KBM-7 (cell line): ENCODE measurements at regions not wholly inside any gene's neighbourhood (a gene's known extent, or its start where the extent isn't known, plus 50 kb on each side); places are given as distances from the start of the nearest gene placed in this dataset.
"Not testable (repeated sequence)": the region's sequence is repeated elsewhere in the genome, so short reads cannot be mapped to it uniquely, and the experiment has no call there.

Experiments used
- DNase-seq: peaks from one replicate; pipeline ENCODE4 v3.0.0-alpha.2; 2015
- in situ Hi-C: fragments of 300-500 bp; cut with MboI; formaldehyde crosslinking; loops from 2 replicates; pipeline ENCODE4 v1.14.3; 2020; ENCODE audit warnings: low sequenced_read_pairs, low pct_unique_long_range_greater_than_20kb, mixed read lengths

DNA sequence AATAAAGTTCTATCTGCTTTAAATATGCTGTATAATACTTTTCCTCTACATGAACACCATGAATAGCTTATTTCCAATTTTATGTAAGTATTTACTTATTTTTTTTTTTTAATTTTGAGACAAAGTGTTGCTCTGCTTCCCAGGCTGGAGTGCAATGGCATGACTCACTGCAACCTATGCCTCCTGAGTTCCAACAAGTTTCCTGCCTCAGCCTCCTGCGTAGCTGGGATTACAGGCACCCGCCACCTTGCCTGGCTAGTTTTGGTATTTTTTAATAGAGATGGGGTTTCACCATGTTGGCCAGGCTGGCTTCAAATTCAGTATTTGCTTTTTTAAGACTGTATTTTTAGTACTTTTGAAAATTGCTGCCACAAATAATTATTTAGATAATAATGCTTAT, 1365.9 kb downstream of the GRIK2 start:
- in situ Hi-C loops, result no loop called here

DNA sequence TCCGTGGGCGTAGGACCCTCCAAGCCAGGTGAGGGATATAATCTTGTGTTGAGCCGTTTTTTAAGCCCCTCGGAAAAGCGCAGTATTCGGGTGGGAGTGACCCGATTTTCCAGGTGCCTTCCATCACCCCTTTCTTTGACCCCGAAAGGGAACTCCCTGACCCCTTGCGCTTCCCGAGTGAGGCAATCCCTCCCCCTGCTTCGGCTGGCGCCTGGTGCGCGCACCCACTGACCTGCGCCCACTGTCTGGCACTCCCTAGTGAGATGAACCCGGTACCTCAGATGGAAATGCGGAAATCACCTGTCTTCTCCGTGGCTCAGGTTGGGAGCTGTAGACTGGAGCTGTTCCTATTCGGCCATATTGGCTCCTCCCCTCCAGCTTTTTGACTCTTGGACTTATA, 1365.0 kb downstream of the GRIK2 start:
- in situ Hi-C loops, DNase-seq: not testable (repeated sequence)

More for the DNA sequence above, 1365.9 kb downstream of the GRIK2 start:
- DNase-seq, result no peak

DNA sequence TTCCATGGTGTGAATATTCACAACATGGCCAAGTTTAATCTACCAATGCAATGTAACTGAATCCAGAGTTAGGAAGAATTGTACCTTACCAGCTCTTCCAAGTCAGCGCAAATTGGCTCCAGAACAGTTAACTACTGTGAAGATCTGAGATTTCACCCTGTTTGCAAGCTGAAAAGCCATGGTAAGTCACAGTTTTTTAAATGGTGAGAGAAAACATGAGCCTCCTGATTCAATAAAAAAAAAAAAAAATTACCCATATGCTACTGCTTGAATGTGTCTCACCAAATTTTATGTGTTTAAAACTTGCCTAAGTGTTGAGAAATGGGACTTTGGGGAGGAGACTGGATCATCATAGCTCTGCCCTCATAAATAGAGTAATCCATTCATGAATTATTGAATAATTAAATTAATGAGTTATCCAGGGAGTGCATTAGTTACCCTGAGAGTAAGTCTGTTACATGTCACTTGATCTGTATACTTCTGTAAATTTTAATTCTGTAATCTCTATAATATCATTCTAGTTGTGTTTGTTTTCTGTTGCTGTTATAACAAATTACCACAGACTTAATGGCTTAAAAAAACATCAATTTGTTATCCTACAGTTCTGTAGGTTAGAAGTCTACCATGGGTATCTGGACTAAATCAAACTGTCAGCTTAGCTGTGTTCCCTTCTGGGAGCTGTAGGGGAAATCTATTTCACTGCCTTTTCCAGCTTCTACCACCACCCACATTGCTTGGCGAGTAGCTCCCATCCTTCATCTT, 1355.9 kb downstream of the GRIK2 start:
- no peak for DNase-seq
- in situ Hi-C loops, result no loop called here

DNA sequence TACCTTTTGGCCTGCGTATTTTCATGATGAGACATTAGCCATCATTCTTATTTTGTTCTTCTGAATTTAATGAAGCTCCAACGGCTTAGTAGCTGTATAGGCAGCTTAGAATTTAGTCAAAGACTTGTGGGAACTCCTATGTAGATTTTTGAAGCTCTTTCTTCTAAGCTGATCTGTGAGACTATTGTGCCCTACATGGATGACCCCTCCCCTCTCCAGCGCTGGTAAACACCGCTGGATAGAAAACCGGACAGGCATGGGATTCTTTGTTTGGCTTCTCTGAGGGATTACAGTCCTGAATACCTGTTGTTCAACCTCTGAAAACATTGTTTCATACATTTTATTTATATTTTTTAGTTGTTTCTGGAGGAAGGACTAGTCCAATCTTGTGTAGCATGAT, 1353.4 kb downstream of the GRIK2 start:
- DNase-seq, result no peak
- in situ Hi-C loops, result no loop called here

DNA sequence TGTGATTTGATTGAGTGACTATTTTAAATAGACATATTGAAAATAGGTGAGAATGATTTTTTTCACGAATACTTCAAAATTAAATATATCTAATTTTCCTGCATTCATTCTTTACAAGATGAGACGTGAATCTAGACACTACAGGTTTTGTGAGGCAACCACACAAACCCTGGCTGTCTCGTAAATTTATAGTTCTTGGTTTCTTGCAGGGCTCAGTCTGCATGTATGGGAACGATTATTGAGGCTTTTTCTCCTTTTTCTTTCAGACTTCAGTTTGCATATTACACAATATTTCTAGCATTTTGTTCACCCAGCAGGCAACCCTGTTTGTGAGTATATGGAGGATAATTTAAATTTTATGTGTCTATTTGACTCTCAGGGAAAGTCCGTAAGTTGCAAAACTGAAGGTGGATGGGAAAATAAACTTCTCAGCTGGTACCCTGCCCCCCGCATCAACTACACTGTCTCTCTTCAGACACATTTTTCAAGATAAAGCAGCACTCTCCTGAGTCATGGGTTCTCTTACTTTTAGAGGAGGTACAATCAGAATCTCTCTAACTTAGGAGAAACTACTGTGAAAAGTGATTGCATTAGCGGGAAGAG, 1349.3 kb downstream of the GRIK2 start:
- in situ Hi-C loops, result no loop called here

GRCh38 chr6:102742028-102742427, 1348.5 kb downstream of the GRIK2 start:
- DNase-seq, result no peak
- in situ Hi-C loops, result no loop called here

More for the DNA sequence above, 1349.3 kb downstream of the GRIK2 start:
- no peak for DNase-seq

DNA sequence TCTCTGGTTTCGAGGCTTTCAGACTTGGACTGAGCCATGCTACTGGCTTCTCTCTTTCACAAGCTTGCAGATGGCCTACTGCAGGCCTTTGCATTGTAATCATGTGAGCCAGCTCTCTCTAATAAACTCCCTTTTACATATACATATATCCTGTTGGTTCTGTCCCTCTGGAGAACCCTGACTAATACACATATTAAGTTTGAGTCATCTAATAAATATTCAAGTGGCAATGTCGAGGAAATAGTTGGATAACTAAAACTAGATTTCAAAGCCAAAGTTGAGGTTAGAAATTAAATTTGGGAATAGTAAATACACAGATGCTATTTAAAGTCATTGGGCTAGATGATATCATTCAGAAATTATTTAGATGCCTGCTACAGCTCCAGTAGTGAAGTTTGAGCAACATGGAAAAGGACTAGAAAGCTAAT, 1343.4 kb downstream of the GRIK2 start:
- in situ Hi-C loops, result no loop called here
- DNase-seq, result no peak

DNA sequence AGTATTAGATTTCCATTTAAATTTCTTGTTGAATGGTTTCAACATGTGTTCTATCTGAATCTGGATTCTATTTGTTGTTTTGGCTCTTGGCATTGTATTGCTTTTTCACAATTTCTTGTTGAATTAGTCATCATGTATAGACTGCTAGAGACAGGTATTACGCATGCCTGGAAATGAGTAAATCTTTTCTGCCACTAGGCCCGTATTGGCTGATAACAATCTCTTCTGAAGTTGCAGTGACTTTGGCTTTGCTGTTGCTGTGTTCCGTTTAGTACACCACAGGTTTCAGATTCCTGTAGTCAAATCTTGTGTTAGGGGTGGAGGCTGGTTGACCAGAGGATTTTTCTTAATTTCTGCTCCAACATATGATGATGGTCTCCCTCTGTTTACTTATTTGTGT, 1339.4 kb downstream of the GRIK2 start:
- in situ Hi-C loops, result no loop called here
- DNase-seq, result no peak

DNA sequence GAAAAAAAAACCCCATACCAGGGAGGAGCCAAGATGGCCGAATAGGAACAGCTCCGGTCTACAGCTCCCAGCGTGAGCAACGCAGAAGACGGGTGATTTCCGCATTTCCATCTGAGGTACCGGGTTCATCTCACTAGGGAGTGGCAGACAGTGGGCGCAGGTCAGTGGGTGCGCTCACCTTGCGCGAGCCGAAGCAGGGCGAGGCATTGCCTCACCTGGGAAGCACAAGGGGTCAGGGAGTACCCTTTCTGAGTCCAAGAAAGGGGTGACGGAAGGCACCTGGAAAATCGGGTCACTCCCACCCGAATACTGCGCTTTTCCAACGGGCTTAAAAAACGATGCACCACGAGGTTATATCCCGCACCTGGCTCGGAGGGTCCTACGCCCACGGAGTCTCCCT, 1328.6 kb downstream of the GRIK2 start:
- in situ Hi-C loops, DNase-seq: not testable (repeated sequence)

DNA sequence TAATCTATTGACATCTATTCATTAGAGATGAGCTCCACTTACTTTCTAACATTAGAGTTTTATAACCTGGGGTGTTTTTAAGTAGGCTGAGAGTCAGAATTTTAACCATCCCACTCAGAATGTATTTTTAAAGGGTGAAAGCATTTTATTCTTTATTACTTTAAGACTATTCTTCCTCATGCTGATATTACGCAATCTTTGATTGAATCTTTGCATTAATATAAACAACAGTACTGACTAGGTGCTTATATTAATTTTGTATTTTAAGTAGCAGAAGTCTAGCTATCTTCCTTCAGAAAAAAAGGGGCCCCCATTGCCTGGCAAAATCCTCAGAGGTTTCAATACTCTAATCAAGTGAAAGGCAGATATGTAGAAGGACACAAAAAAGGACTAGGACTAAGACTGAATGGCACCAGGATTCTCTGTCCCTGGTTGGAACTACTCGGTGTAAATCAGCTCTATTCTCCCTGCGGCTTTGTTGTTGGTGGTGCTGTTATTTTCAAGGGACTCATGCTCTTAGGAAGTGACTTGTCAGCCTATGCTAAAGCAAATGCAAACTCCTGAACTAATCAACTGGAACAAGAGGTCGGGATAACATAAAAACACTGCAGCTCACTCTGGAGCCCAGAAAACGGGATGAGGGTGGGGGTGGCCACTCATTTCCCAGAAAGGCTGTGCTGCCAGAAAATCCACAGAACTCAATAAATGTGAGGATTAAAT, 1324.4 kb downstream of the GRIK2 start:
- DNase-seq, result no peak
- in situ Hi-C loops, result no loop called here

DNA sequence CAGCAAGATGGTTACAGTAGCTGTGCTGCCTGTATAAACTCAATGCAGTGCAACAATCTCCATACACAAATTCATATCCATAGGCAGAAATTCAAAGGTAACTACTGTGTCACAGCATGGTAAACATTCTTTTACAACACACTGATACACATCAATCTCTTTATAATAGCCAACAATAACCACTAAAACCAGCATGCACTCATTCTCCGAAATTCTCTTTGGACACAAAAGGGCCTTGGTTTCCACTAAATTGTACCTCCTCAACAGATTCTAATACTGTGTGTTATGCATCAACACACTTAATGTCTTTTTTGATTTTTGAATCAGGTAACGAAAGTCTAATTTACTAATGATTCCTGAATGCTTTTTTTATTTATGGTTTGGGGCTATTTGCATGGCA, 1323.7 kb downstream of the GRIK2 start:
- in situ Hi-C loops, result no loop called here

DNA sequence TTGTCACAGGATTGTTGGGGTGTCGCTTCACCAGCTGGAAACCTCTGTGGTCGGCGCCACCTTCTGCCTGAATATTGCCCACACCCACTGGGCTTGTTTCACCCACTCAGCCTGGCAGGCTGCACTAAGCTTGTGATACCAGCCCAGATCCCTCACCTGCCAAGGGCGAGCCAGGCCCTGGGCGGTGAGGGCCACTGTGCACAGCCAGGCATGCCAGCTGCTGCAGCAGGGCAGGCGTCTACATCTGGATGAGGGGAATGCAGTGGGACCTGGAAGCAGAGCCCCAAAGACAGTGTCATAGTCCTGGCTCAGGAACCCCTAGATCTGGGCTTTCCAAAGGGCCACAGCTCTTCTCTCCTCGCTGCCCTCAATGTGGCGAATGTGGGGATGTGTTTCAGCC, 1307.5 kb downstream of the GRIK2 start:
- in situ Hi-C loops, result no loop called here
- DNase-seq, result no peak

More for the DNA sequence above, 1323.7 kb downstream of the GRIK2 start:
- DNase-seq, result no peak

- no peak for DNase-seq
- in situ Hi-C loops, result no loop called here
These were observed 1293.0 kb downstream of the GRIK2 start for GRCh38 chr6:102686461-102686860.

DNA sequence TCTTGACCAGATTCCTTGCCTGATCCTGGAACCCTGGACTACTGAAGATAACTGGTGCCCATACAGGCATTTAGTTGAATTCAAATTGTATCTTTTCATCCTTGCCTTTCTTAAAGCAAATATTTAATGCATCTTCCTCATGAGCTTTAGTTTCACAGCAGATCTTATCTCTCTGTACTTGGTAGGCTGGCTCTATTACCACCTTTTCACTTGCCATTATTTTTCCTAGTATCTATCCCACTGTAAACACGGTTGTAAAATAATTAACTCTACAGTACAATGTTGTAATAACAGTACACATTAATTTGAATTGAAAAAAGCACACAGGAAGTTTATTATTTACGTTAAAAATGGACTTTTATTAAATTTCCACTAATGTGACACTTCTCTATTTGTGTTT, 1286.9 kb downstream of the GRIK2 start:
- in situ Hi-C loops, result no loop called here

DNA sequence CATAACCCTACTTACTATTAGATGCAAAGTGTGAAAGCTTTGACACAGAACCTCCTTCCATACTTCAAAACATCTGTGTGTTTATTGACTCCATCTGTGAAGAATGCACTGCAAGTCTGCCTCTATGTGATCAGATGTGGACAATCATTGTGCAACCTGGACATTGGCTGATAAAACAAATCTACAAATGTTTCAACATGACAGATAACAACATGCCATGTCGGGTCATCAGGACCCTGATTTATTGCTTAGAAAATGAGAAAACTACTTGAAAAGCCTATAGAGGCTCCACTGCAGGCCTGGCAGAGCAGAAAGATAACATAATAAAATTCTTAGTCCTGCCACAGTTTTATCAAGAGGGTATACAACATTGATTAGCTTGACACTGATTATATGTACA, 1286.4 kb downstream of the GRIK2 start:
- no peak for DNase-seq
- in situ Hi-C loops, result no loop called here

More for the DNA sequence above, 1286.9 kb downstream of the GRIK2 start:
- no peak for DNase-seq

- no peak for DNase-seq
- in situ Hi-C loops, result no loop called here
These were observed 1283.7 kb downstream of the GRIK2 start for GRCh38 chr6:102677225-102677624.

DNA sequence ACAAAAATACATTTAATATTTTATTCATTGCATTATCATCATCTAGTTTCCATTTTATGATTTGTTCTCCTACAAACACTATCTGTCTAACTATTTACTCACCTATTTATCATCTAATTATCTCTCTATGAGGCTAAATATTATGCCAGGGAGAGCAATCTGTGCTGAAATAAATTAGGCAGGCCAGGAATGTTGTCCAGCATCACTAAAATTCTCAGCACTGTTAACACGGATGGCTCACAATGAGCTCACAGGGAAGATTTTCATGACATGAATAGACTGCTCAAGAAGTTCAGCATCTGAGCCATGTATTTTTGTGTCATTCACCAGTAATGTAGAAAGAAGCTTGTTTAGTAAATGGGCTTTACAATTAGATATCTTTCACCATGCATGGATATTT, 1277.2 kb downstream of the GRIK2 start:
- in situ Hi-C loops, result no loop called here
- DNase-seq, result no peak

DNA sequence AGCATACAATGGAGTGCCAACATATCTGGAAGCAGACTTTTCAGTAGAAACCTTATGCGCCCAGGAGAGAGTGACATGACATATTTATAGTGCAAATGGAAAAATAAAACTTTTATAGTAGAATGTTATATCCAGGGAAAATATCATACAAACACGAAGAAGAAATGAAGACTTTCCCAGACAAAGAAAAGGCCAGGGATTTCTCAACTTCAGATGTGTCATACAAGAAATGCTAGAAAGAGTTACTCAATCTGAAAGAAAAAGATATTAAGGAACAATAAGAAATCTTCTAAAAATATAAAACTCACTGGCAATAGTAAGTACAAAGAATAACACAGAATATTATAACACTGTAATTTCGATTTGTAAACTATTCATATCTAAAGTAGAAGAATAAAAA, 1269.3 kb downstream of the GRIK2 start:
- DNase-seq, result no peak
- in situ Hi-C loops, result no loop called here

DNA sequence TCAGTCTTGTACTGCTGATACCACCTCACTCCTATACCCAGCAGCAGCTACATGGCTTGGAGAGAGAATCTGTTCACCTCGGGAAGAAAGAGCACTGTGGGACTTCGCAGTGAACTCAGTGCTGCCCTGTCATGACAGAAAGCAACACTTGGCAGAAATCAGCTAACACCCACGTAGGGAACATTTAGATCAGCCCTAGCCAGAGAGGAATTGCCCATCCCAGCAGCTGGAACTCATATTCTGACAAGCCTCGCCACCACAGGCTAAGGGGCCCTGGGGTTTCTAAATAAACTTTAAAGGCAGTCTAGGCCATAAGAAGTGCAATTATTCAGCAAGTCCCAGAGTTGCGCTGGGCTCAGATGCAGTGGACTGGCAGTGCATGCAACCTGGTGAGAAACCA, 1266.8 kb downstream of the GRIK2 start:
- DNase-seq, result no peak
- in situ Hi-C loops, result no loop called here

- in situ Hi-C loops, result no loop called here
- DNase-seq, result no peak
These were observed 1262.3 kb downstream of the GRIK2 start for GRCh38 chr6:102655823-102656222.
